Activated CD8-positive, alpha-beta T cell treated with anti-CD3 and anti-CD28 coated beads for 36 hours (primary cell): ENCODE measurements at regions not wholly inside any gene's neighbourhood (a gene's known extent, or its start where the extent isn't known, plus 50 kb on each side); places are given as distances from the start of the nearest gene placed in this dataset.
"Not testable (repeated sequence)": the region's sequence is repeated elsewhere in the genome, so short reads cannot be mapped to it uniquely, and the experiment has no call there.

ENCODE experiments used
- ATAC-seq: fragments of 200-7000 bp; cut with Tn5 transposase; one replicate; pipeline ENCODE4 v1.10.0; 2021; ENCODE audit warnings: mild to moderate bottlenecking, moderate library complexity
- CTCF ChIA-PET: fragments of 350-600 bp; sonication (Branson Sonifier 250); formaldehyde crosslinking; loops from one replicate; lab custom pipeline; 2021; ENCODE audit warnings: antibody characterized with exemption; lab: Charles Lee
- POLR2A ChIA-PET: fragments of 350-600 bp; sonication (Branson Sonifier 250); formaldehyde crosslinking; loops from one replicate; lab custom pipeline; 2021; ENCODE audit warnings: antibody characterized with exemption; lab: Charles Lee
- DNase-seq: peaks from one replicate; pipeline ENCODE4 v3.0.0-alpha.2; 2020
- H3K27ac Mint-ChIP-seq: one replicate; pipeline ENCODE4 v1.8.0; 2021; ENCODE audit warnings: mild to moderate bottlenecking, mixed read lengths
- H3K27me3 Mint-ChIP-seq: one replicate; pipeline ENCODE4 v1.8.0; 2021; ENCODE audit warnings: mixed read lengths
- H3K36me3 Mint-ChIP-seq: one replicate; pipeline ENCODE4 v1.8.0; 2021; ENCODE audit warnings: low read depth, mixed read lengths
- H3K4me1 Mint-ChIP-seq: one replicate; pipeline ENCODE4 v1.8.0; 2021; ENCODE audit warnings: low read depth, mixed read lengths
- H3K4me3 Mint-ChIP-seq: one replicate; pipeline ENCODE4 v1.8.0; 2021; ENCODE audit warnings: mild to moderate bottlenecking, moderate library complexity, mixed read lengths
- H3K9me3 Mint-ChIP-seq: one replicate; pipeline ENCODE4 v1.8.0; 2021; ENCODE audit warnings: mixed read lengths
- CTCF ChIP-seq: fragments of 200-600 bp; IDR thresholded peaks from one replicate; pipeline ENCODE4 v1.8.0; 2022; ENCODE audit warnings: antibody characterized with exemption, mild to moderate bottlenecking
- intact Hi-C: fragments of 100-400 bp; cut with micrococcal nuclease; formaldehyde crosslinking; loops from one replicate; pipeline ENCODE4 v1.10.0; 2022

- no peak overlapping the region for H3K27ac Mint-ChIP-seq
- ChIA-PET POLR2A (interaction anchor here (1.7 kb wide), 1 partner anchor 17 kb away, joined by 5 read pairs; no protein-coding TSS in a partner anchor), CTCF (interaction anchor here (2.4 kb wide), 1 partner anchor 16 kb away, joined by 7 read pairs; no protein-coding TSS in a partner anchor)
- H3K36me3 Mint-ChIP-seq: no peaks in the 10 kb centered on the region
- intact Hi-C loops: no loop called here
- DNase-seq (no peak), ATAC-seq (no peak)
- H3K4me1 Mint-ChIP-seq: peaks cover 20% of the 10 kb centered on the region
- H3K4me3 Mint-ChIP-seq: no peak overlapping the region
- no peaks in the 10 kb centered on the region for H3K27me3 Mint-ChIP-seq
- no peak for TF ChIP-seq CTCF
- no peaks in the 10 kb centered on the region for H3K9me3 Mint-ChIP-seq
These were observed 59.1 kb upstream of the EDAR start for GRCh38 chr2:109048163-109048562.

GRCh38 chr2:109047569-109047968 lies 58.5 kb upstream of the EDAR start:
- H3K9me3 Mint-ChIP-seq, H3K36me3 Mint-ChIP-seq, intact Hi-C loops, DNase-seq, ATAC-seq, H3K27me3 Mint-ChIP-seq, H3K4me3 Mint-ChIP-seq, H3K27ac Mint-ChIP-seq: not testable (repeated sequence)
- POLR2A ChIA-PET: interaction anchor here (1.7 kb wide), 1 partner anchor 16 kb away, joined by 5 read pairs; no protein-coding TSS in a partner anchor
- peaks cover 20% of the 10 kb centered on the region for H3K4me1 Mint-ChIP-seq
- CTCF ChIA-PET: interaction anchor here (2.4 kb wide), 1 partner anchor 15 kb away, joined by 7 read pairs; no protein-coding TSS in a partner anchor

- peak overlapping the region; percentile 16 for H3K27ac Mint-ChIP-seq
- intact Hi-C loops: no loop called here
- DNase-seq (peak; percentile 31), ATAC-seq (peak; percentile 98)
- POLR2A ChIA-PET: interaction anchor here (1.7 kb wide), 1 partner anchor 16 kb away, joined by 5 read pairs; no protein-coding TSS in a partner anchor
- CTCF ChIA-PET: interaction anchor here (1.0 to 2.4 kb wide), 2 partner anchors 15 to 118 kb away, joined by 3 to 7 read pairs; no protein-coding TSS in a partner anchor
- peaks cover 20% of the 10 kb centered on the region for H3K4me1 Mint-ChIP-seq
- H3K36me3 Mint-ChIP-seq: no peaks in the 10 kb centered on the region
- no peak overlapping the region for H3K4me3 Mint-ChIP-seq
- no peaks in the 10 kb centered on the region for H3K9me3 Mint-ChIP-seq
- no peaks in the 10 kb centered on the region for H3K27me3 Mint-ChIP-seq
- TF ChIP-seq CTCF: no peak
These were observed 58.0 kb upstream of the EDAR start for GRCh38 chr2:109046925-109047508.

GRCh38 chr2:109045505-109045904 lies 56.5 kb upstream of the EDAR start:
- Mint-ChIP-seq H3K36me3 (no peaks in the 10 kb centered on the region), H3K9me3 (no peaks in the 10 kb centered on the region), H3K27ac (no peak overlapping the region), H3K4me3 (no peak overlapping the region), H3K27me3 (no peaks in the 10 kb centered on the region), H3K4me1 (peaks cover 20% of the 10 kb centered on the region)
- no peak for DNase-seq
- CTCF ChIA-PET: no interaction called here
- no peak for TF ChIP-seq CTCF
- ATAC-seq: no peak
- POLR2A ChIA-PET: interaction anchor here (0.6 to 1.5 kb wide), 2 partner anchors 14 to 181 kb away, joined by 3 to 5 read pairs; no protein-coding TSS in a partner anchor
- intact Hi-C loops: no loop called here

- Mint-ChIP-seq H3K4me3 (no peak overlapping the region), H3K9me3 (peaks cover 4% of the 10 kb centered on the region), H3K27me3 (no peaks in the 10 kb centered on the region), H3K4me1 (peaks cover 16% of the 10 kb centered on the region), H3K27ac (no peak overlapping the region), H3K36me3 (peaks cover 1% of the 10 kb centered on the region)
- DNase-seq: no peak
- intact Hi-C loops: no loop called here
- TF ChIP-seq CTCF: no peak
- CTCF ChIA-PET: no interaction called here
- ATAC-seq: no peak
- POLR2A ChIA-PET: interaction anchor here (0.8 kb wide), 1 partner anchor 13 kb away, joined by 3 read pairs; no protein-coding TSS in a partner anchor
These were observed 50.0 kb upstream of the EDAR start for GRCh38 chr2:109038992-109039391.
